Nephron progenitor cell (in vitro differentiated cells): ENCODE measurements at regions not wholly inside any gene's neighbourhood (a gene's known extent, or its start where the extent isn't known, plus 50 kb on each side); places are given as distances from the start of the nearest gene placed in this dataset.

Experiments
- DNase-seq: peaks from one replicate; pipeline ENCODE4 v3.0.0; 2021
- H3K27ac Mint-ChIP-seq: 2 replicates; pipeline ENCODE4 v1.8.0; 2021; ENCODE audit warnings: mild to moderate bottlenecking, moderate library complexity, mixed read lengths
- H3K27me3 Mint-ChIP-seq: 2 replicates; pipeline ENCODE4 v1.8.0; 2021; ENCODE audit warnings: mild to moderate bottlenecking, low read depth, mixed read lengths; ENCODE audit not compliant: poor library complexity
- H3K36me3 Mint-ChIP-seq: 2 replicates; pipeline ENCODE4 v1.8.0; 2021; ENCODE audit warnings: low read depth, mixed read lengths
- H3K4me1 Mint-ChIP-seq: 2 replicates; pipeline ENCODE4 v1.8.0; 2021; ENCODE audit warnings: mixed read lengths
- H3K4me3 Mint-ChIP-seq: 2 replicates; pipeline ENCODE4 v1.8.0; 2021; ENCODE audit warnings: mild to moderate bottlenecking, moderate library complexity, mixed read lengths
- H3K9me3 Mint-ChIP-seq: 2 replicates; pipeline ENCODE4 v1.8.0; 2021; ENCODE audit warnings: mild to moderate bottlenecking, moderate library complexity, mixed read lengths
- TF ChIP-seq, protein P1 (sequence below): fragments of 200-600 bp; sonication (generic); IDR thresholded peaks from 2 replicates; pipeline ENCODE4 v1.5.0; 2021; ENCODE audit warnings: antibody characterized with exemption

- no peaks in the 10 kb centered on the region for H3K36me3 Mint-ChIP-seq
- H3K9me3 Mint-ChIP-seq = peaks cover 17% of the 10 kb centered on the region
- TF ChIP-seq, protein P1, sequence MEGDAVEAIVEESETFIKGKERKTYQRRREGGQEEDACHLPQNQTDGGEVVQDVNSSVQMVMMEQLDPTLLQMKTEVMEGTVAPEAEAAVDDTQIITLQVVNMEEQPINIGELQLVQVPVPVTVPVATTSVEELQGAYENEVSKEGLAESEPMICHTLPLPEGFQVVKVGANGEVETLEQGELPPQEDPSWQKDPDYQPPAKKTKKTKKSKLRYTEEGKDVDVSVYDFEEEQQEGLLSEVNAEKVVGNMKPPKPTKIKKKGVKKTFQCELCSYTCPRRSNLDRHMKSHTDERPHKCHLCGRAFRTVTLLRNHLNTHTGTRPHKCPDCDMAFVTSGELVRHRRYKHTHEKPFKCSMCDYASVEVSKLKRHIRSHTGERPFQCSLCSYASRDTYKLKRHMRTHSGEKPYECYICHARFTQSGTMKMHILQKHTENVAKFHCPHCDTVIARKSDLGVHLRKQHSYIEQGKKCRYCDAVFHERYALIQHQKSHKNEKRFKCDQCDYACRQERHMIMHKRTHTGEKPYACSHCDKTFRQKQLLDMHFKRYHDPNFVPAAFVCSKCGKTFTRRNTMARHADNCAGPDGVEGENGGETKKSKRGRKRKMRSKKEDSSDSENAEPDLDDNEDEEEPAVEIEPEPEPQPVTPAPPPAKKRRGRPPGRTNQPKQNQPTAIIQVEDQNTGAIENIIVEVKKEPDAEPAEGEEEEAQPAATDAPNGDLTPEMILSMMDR = no peak
- peaks cover 3% of the 10 kb centered on the region for H3K27me3 Mint-ChIP-seq
- H3K27ac Mint-ChIP-seq = no peak overlapping the region
- H3K4me3 Mint-ChIP-seq = no peak overlapping the region
- H3K4me1 Mint-ChIP-seq = peaks cover 4% of the 10 kb centered on the region
- DNase-seq = no peak
These were observed 226.5 kb downstream of the INHBA start for GRCh38 chr7:41476460-41476803.

GRCh38 chr7:41475801-41476459, 227.0 kb downstream of the INHBA start:
- TF ChIP-seq, protein P1 = no peak
- Mint-ChIP-seq H3K9me3 (peaks cover 12% of the 10 kb centered on the region), H3K36me3 (no peaks in the 10 kb centered on the region), H3K27ac (no peak overlapping the region), H3K27me3 (peaks cover 3% of the 10 kb centered on the region), H3K4me1 (peaks cover 9% of the 10 kb centered on the region), H3K4me3 (no peak overlapping the region)
- no peak for DNase-seq

DNA sequence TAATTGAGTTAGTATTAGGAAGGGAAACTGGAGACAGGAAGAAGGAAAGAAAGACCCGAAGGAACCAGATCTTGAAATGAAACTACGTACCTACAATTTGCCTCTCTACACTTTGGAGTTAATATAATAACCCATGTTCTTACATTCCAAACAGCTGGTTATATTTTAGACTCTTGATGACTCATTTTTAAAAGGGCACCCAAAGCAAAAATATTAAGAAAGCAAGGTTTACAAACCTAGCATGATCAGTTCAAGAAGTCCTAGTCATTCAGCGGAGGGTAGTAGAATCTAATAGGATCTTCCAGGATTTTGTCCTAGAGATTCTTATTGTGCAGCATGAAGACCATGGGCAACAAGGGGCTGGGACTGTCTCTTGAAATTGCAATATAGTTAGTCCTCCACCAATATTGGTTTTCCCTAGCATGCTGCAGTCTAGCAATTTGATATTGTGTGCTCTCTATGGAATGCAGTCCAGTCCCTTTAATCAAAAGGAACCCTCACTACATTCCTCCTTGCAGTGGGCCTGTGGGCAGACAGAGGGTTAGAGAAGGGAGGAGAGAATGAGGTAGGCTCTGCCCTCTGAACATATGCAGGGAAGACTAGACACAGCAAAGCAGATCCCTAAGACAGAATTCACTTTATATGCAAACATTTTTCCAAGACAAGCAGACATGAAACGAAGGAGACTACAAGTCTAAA, 230.3 kb downstream of the INHBA start:
- no peaks in the 10 kb centered on the region for H3K36me3 Mint-ChIP-seq
- no peaks in the 10 kb centered on the region for H3K9me3 Mint-ChIP-seq

DNA sequence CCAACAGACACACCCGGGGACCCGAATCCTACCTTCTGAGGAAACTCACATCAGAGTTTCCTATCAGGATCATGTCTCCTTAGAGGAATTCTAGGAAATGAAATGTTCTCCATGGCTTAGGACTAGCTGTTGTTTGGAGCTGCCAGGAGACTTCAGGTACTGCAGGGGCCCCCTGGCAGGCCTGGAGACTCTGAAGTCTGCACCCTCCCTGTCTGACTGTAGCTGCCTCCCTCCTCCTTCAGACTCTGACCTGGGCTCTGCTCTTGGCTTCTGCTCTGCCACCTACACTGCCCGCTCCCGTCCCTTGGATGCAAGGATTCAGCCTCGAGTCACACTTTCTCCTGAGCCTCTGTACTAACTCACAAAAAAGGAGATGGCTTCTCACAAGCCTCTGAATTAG, 232.8 kb downstream of the INHBA start:
- TF ChIP-seq, protein P1 = no peak
- H3K9me3 Mint-ChIP-seq = no peaks in the 10 kb centered on the region
- peaks cover 3% of the 10 kb centered on the region for H3K27me3 Mint-ChIP-seq
- H3K36me3 Mint-ChIP-seq = no peaks in the 10 kb centered on the region
- no peak overlapping the region for H3K4me3 Mint-ChIP-seq
- H3K27ac Mint-ChIP-seq = no peak overlapping the region
- no peak for DNase-seq
- peaks cover 9% of the 10 kb centered on the region for H3K4me1 Mint-ChIP-seq

More for the DNA sequence above, 230.3 kb downstream of the INHBA start:
- H3K27me3 Mint-ChIP-seq = peaks cover 3% of the 10 kb centered on the region
- H3K27ac Mint-ChIP-seq = no peak overlapping the region
- no peak for DNase-seq
- TF ChIP-seq, protein P1 = no peak
- H3K4me1 Mint-ChIP-seq = peaks cover 9% of the 10 kb centered on the region
- no peak overlapping the region for H3K4me3 Mint-ChIP-seq

DNA sequence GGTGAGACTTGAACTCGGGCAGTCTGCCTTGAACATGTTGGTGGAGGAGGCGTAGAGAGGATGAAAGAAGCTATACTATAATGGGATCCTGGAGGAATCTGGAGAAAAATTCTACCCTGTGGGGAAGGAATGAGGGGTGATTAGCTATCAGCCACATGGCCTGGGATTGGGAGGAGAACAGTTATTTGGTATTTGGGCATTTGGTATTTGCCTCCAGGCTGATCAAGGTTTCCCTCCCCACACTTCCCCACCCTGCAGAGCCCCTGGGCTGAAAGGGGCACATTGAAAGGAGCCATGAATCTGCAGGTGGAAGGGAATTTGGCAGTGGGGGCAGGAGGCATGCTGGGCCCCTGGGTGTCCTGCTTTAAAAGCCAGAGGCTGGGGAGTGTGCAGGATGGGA, 235.3 kb downstream of the INHBA start:
- Mint-ChIP-seq H3K27me3 (peaks cover 5% of the 10 kb centered on the region), H3K4me3 (no peak overlapping the region), H3K27ac (no peak overlapping the region), H3K4me1 (peaks cover 9% of the 10 kb centered on the region), H3K9me3 (no peaks in the 10 kb centered on the region), H3K36me3 (no peaks in the 10 kb centered on the region)
- no peak for DNase-seq
- TF ChIP-seq, protein P1 = no peak
